ENCODE measurements at regions not wholly inside any gene's neighbourhood (a gene's known extent, or its start where the extent isn't known, plus 50 kb on each side); places are given as distances from the start of the nearest gene placed in this dataset.

DNA sequence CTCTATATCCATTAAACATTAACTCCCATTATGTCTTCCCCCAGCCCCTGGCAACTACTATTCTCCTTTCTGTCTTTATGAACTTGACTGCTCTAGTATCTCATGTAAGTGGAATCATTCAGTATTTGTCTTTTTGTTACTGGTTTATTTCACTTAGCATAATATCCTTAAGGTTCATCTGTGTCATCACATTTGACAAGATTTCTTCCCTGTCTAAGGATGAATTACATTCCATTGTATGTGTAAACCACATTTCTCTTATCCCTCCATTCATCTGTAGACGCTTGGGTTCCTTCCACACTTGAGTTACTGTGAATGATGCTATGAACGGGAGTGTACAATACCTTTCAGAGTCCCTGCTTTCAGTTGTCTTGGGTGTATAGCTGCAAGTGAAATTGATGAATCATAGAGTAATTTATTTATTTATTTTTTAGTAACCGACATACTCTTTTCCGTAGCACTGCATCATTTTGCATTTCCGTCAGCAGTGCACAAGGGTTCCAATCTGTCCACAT, 399.7 kb upstream of the RBFOX1 start:
- no peak for DNase-seq (ENCODE audit: low read depth)

DNA sequence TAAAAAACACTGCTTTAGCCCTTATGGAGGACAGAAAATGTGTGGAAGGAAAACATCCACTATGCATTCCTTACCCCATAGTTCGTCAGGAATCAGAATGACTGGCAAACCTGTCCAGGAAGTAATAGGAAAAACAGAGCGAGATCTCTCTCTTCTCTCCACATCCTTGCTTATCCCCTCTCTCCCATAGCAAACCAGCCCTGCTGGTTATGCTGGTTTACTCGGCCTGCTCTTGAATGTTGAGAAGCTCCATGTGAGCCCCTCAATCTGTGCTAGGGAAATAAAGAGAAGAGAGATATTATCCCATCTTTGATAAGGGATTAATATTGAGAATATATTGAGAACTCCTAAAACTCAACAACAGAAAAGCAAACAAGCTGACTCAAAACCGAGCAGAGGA, 402.8 kb upstream of the RBFOX1 start:
- no peak for DNase-seq (ENCODE audit: low read depth)

DNA sequence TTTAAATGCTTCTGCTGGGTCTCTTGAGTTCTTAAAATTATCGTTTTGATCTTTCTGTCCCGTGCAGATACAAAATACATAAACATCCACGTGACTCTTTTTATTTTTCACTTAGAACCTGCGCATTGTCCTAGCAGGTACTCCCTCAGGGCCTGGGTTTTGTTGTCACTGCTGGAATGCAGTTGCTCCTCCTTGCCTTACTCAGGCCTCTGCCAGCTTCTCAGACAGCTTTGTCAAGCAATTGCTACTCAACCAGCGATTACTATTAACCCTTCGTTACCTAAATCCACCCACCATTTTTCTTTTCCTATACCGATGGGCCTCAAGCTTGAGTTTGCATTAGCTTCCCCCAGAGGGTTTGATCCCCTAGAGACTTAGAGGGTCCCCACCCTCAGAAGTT, 405.9 kb upstream of the RBFOX1 start:
- DNase-seq (ENCODE audit: low read depth), result no peak

GRCh38 chr16:6926341-6926740, 406.3 kb upstream of the RBFOX1 start:
- DNase-seq (ENCODE audit: low read depth), result no peak

DNA sequence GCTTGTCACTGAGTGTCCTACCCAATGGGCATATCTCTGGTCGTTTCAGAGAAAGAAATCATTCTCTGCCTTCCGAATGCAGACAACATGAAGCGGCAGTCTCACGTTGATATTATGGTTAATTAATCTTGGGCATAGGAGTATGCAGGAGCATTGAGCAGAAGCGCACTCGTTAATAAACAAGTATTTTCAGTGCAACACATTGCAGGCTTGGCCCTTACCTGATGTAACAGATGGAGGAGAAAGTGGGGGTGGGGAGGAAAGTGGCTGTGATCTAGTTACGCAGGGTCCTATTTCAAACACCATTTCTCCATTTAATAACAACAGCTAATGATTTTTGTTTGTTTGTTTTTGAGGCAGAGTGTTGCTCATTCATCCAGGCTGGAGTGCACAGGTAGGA, 414.0 kb upstream of the RBFOX1 start:
- DNase-seq (ENCODE audit: low read depth), result no peak

- DNase-seq (ENCODE audit: low read depth), result no peak
These were observed 415.7 kb upstream of the RBFOX1 start for GRCh38 chr16:6916946-6917345.

DNA sequence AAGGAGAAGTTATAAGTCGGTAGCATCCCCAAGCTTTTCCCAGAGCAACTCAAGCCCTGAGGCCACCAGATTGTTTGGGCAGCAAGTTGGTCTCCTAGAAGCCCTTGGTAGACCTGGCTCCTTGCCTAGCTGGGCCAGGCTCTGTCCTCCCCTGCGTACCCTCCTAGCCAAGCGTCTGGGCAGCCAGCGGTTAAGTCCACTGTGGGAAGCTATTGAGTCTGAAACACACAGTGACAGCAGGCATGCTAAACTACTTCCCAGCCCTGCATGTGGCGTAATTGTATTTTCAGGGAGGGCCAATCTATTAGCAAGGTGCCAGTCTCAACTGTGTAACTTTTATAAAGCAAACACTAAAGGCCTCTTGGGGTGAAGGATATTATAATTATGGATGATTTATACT, 419.1 kb upstream of the RBFOX1 start:
- no peak for DNase-seq (ENCODE audit: low read depth)

GRCh38 chr16:6910301-6910700, 422.3 kb upstream of the RBFOX1 start:
- no peak for DNase-seq (ENCODE audit: low read depth)

- DNase-seq (ENCODE audit: low read depth), result no peak
These were observed 427.0 kb upstream of the RBFOX1 start for GRCh38 chr16:6905601-6906000.

GRCh38 chr16:6903671-6904070, 429.0 kb upstream of the RBFOX1 start:
- no peak for DNase-seq (ENCODE audit: low read depth)

DNA sequence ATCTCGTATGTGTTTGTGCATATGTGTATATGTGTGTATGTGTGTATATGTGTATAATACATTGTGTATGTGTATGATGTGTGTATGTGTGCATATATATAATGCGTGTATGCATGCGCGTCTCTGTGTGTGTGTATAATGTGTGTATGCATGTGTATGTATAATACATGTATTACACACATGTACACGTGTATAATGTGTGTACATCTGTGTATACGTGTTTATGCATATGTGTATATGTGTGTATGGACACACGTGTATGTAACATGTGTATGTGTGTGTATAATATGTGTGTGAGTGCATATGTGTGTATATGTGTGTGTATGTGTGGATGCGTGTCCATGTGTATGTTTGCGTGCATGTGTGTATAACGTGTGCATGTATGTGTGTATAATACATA, 433.7 kb upstream of the RBFOX1 start:
- DNase-seq (ENCODE audit: low read depth), result no peak

GRCh38 chr16:6897876-6898485, 434.7 kb upstream of the RBFOX1 start:
- no peak for DNase-seq (ENCODE audit: low read depth)

DNA sequence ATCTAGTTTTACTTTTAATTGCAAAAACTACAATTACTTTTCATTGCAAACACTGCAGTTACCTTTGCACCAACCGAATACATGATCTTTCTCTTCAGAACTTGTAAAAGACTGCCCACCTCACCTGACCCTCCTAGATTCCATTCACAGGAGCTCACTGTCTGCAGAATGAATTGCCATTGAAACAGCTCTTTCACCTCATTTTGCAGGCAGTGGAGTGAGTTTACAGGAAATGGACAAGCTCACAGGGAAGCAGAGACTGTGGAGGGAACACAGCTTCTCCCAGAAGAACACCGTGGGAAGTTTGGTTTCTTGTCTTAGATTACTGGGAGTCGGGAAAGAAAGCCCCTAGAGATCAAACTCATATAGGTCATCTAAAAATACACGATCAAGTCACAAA, 439.7 kb upstream of the RBFOX1 start:
- no peak for DNase-seq (ENCODE audit: low read depth)

DNA sequence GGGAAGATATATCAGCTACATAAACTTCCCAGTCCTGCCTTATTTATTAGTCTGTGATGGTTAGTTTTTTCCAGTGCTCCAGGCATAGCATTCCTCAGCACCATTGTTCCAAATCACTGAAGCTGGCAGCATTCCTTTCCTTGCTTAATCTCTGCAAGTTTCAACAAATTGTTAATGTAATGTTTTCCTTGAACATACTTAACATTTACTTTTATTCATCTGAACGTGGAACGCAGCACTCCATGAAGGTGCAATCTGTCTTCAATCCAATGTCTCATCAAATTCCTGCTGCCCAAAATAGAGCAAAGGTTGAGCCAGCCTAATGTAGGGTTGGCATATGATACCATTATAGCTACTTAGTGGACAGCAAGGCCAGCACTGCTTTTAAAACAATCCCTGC, 441.1 kb upstream of the RBFOX1 start:
- no peak for DNase-seq (ENCODE audit: low read depth)

- no peak for DNase-seq (ENCODE audit: low read depth)
These were observed 444.1 kb upstream of the RBFOX1 start for GRCh38 chr16:6888531-6888930.

DNA sequence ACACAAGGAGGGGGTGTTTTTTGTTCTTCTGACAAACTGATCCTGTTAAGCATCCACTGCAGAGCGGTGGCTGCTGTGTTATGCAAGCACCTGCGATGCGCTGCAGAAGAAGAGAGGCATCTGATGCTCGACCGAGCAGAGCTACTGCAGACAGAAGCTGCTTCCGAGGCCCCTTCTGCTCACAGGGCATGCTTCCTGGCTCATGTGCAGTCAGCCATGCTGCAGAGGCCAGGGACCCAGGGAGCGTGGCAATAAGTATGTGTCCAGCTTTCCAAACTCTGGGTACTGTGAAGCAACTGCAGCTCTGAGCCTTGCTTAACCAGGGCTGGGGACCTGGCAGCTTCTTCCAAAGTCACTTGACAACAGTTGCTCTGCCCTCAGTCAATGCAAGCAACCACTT, 448.6 kb upstream of the RBFOX1 start:
- DNase-seq (ENCODE audit: low read depth), result no peak

GRCh38 chr16:6880263-6880662, 452.4 kb upstream of the RBFOX1 start:
- no peak for DNase-seq (ENCODE audit: low read depth)

GRCh38 chr16:6864671-6865070, 468.0 kb upstream of the RBFOX1 start:
- DNase-seq (ENCODE audit: low read depth), result no peak

DNA sequence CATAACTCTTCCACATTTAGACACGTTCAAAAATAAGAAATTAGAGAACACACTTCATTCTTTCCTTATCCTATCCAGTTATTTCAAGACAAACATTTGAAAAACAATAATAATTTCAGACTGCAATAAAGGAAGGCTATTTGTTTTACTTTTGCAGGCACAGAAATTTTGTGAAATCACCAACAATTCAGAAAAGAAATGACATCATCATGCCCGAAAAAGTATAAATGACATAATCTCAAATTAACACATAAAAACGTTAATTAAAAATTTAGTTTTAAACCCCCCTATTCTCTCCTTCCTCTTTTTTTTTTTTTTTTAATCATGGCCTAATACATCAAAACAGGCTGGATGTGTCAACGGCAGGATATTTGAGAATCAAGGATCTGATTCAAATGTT, 468.4 kb upstream of the RBFOX1 start:
- DNase-seq (ENCODE audit: low read depth), result no peak

DNA sequence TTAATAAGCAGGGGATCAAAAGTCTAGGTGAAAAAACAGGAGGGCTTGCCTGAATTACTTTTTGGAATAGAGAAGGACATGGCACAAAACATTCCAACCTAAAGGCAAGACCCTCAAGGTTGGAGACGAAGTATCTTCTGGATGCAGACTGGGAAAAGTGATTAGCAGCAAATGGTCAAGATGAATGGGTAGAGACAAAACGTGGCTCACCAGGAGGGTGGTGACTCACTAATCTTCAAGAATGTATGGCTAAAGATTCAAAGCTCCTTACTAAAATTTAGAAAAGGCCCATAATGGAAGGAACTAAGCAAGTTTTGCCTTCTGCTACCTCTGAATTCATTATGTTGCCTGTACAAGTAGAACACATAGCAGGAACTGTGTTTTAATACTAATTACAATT, 469.5 kb upstream of the RBFOX1 start:
- no peak for DNase-seq (ENCODE audit: low read depth)

DNA sequence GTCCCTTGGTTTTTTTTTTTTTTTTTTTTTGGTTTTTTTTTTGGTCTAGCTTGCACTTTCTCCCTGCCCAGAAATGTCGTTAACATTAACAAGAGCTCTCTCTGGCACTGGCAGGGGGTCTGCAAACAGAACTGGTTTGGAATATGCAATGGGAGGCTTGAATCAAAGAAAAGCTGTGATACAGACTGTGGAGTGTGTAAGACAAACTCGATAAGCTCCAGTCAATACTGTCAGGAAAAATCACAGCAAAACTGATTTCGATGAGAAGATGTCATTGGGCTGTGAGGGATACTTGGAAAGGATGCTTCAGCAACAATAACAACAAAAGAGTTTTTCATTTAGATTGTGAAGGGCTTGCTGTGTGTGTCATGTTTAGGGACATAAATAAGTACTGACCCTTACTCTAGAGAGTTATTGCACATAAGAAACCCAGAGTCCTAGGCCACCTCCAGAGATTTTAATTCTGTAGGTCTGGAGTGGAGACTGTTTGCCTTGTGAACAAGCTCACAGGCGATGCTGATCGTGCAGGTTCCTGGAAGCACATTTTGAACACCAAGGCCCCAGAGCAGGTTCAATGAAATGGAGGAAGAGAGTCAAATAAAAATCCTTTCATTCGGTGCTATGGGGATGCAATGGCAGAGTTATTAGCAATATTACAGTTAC, 470.7 kb upstream of the RBFOX1 start:
- DNase-seq (ENCODE audit: low read depth), result no peak

DNA sequence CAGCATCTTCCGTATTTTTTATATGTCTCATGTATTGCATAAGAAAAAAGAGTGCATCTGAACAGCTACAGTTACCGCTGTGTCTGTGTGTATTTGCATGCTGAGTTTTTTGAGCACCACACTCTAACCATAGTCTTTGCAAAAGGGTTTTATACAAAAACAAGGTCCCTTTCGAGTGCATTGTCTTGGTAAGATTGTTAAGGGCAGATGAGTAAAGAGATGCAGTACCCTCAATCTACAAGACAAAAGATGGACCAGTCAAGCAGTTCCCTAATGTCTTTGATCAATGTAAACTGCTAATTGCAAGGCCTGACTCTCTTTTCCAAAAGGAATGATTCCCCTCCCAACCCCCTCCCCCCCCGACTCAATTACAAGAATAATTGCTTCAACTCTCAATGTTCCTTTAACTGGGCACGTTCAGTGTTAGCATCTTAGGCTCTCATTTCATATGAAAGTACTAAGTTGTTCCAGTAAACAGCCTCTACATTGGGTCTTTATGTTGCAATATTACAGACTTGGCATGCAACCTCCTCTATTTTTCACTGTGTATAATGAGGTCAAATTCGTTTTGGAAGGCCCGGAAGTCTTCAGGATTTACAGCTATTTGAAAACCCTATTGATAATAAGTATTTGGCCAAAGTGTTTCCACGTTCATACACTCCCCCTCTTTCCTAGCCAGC, 471.4 kb upstream of the RBFOX1 start:
- DNase-seq (ENCODE audit: low read depth), result no peak

GRCh38 chr16:6857575-6857974, 475.1 kb upstream of the RBFOX1 start:
- DNase-seq (ENCODE audit: low read depth), result no peak

- DNase-seq (ENCODE audit: low read depth), result no peak
These were observed 476.1 kb upstream of the RBFOX1 start for GRCh38 chr16:6856578-6856977.

Data from non-pigmented ciliary epithelial cell (primary cell).